Mesenteric fat pad (tissue), 1 donor: ENCODE measurements at regions not wholly inside any gene's neighbourhood (a gene's known extent, or its start where the extent isn't known, plus 50 kb on each side); places are given as distances from the start of the nearest gene placed in this dataset.

Source experiments
- DNase-seq: peaks from one replicate; pipeline ENCODE4 v3.0.0-alpha.2; 2020; ENCODE audit warnings: low spot score
- donor health status: DM: yes; HTN: yes; CAD: no.

- no peak for DNase-seq
These were observed 82.6 kb upstream of the GLI3 start for GRCh38 chr7:42319631-42320030.

- DNase-seq, result no peak
These were observed 78.6 kb upstream of the GLI3 start for GRCh38 chr7:42315631-42316030.

- DNase-seq, result no peak
These were observed 78.1 kb upstream of the GLI3 start for GRCh38 chr7:42315103-42315502.

- DNase-seq, result no peak
These were observed 77.7 kb upstream of the GLI3 start for GRCh38 chr7:42314696-42315095.

- no peak for DNase-seq
These were observed 74.2 kb upstream of the GLI3 start for GRCh38 chr7:42311195-42311594.

GRCh38 chr7:42292991-42293521, 56.0 kb upstream of the GLI3 start:
- no peak for DNase-seq

- no peak for DNase-seq
These were observed 52.5 kb upstream of the GLI3 start for GRCh38 chr7:42289473-42289872.
